HEK293T (cell line): ENCODE measurements at regions not wholly inside any gene's neighbourhood (a gene's known extent, or its start where the extent isn't known, plus 50 kb on each side); places are given as distances from the start of the nearest gene placed in this dataset.

ENCODE experiments used
- ARNT ChIP-seq: fragments of 450-650 bp; IDR thresholded peaks from 2 replicates; pipeline ENCODE4 v1.6.1; 2017; ENCODE audit warnings: mild to moderate bottlenecking
- FOXK2 ChIP-seq: fragments of 450-650 bp; IDR thresholded peaks from 2 replicates; pipeline ENCODE4 v1.6.1; 2016; ENCODE audit warnings: mild to moderate bottlenecking
- SP1 ChIP-seq: fragments of 450-650 bp; IDR thresholded peaks from 2 replicates; pipeline ENCODE4 v1.6.1; 2017
- ZNF384 ChIP-seq: fragments of 450-650 bp; IDR thresholded peaks from 2 replicates; pipeline ENCODE4 v1.6.1; 2016

DNA sequence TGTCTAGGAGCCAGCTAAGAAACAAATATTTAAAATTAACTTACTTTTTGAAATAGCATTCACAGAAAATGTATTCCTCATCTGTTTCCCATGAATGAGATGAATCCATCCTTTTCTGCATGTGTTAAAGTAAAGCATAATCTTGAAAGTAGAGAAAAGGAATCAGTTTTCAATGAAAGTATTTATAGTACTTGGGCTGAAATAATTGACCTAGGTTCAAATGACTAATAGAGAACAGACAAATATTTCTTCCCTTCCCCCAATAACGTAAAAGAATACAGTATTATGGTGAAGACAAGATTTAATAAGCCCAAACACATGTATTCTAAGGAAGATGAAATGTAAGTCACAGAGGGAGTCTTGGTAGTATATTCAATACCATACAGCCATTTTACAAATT is 403.5 kb downstream of the ZNF608 start:
- TF ChIP-seq FOXK2, result no peak
- TF ChIP-seq SP1, result no peak
- no peak for TF ChIP-seq ARNT
- TF ChIP-seq ZNF384, result no peak
